ENCODE measurements at regions not wholly inside any gene's neighbourhood (a gene's known extent, or its start where the extent isn't known, plus 50 kb on each side); places are given as distances from the start of the nearest gene placed in this dataset.

- H3K27me3 Mint-ChIP-seq: no peaks in the 10 kb centered on the region
- Histone ChIP-seq H3K36me3 (ENCODE audit: control insufficient read depth in 2 of 3, insufficient read depth in 3 of 3, low read length in 3 of 3) (no peaks in the 10 kb centered on the region), H3K9me3 (ENCODE audit: control insufficient read depth in 2 of 3, low read length in 3 of 3) (no peaks in the 10 kb centered on the region), H3K27ac (ENCODE audit: low read depth, low read length) (no peak overlapping the region), H3K4me3 (ENCODE audit: low read length) (no peak overlapping the region), H3K27me3 (ENCODE audit: control insufficient read depth in 2 of 2, insufficient read depth in 2 of 2, low read length in 2 of 2) (no peaks in the 10 kb centered on the region), H3K4me1 (ENCODE audit: control insufficient read depth in 2 of 2, insufficient read depth in 2 of 2, low read length in 2 of 2) (no peaks in the 10 kb centered on the region)
- peak overlapping the region in 1 of 9 donors; percentile 15 for H3K27ac Mint-ChIP-seq
- CTCF ChIA-PET: no interaction called here
- H3K36me3 Mint-ChIP-seq: peaks cover 9 to 59% (median 29%) of the 10 kb centered on the region in 5 donors
- peaks cover 2 to 27% (median 7%) of the 10 kb centered on the region in 7 donors for H3K4me1 Mint-ChIP-seq
- no peak for DNase-seq
- intact Hi-C loops (cut with micrococcal nuclease): no loop called here
- no peak overlapping the region for H3K4me3 Mint-ChIP-seq
- no peak for ATAC-seq
- H3K9me3 Mint-ChIP-seq: peaks cover 0 to 5% (median 0%) of the 10 kb centered on the region in 11 donors
- POLR2A ChIA-PET: no interaction called here
Observed at GRCh38 chr6:131356161-131356560, 216.9 kb upstream of the ARG1 start.

- no peak for DNase-seq
- H3K4me1 Mint-ChIP-seq: peaks cover 2 to 24% (median 5%) of the 10 kb centered on the region in 7 donors
- ChIA-PET POLR2A (no interaction called here), CTCF (no interaction called here)
- H3K36me3 Mint-ChIP-seq: peaks cover 8 to 49% (median 26%) of the 10 kb centered on the region in 5 donors
- no peak for ATAC-seq
- no peaks in the 10 kb centered on the region for H3K27me3 Mint-ChIP-seq
- H3K9me3 Mint-ChIP-seq: peaks cover 0 to 5% (median 0%) of the 10 kb centered on the region in 11 donors
- no peaks in the 10 kb centered on the region for H3K9me3 ChIP-seq (ENCODE audit: control insufficient read depth in 2 of 3, low read length in 3 of 3)
- no peaks in the 10 kb centered on the region for H3K27me3 ChIP-seq (ENCODE audit: control insufficient read depth in 2 of 2, insufficient read depth in 2 of 2, low read length in 2 of 2)
- intact Hi-C loops (cut with micrococcal nuclease): no loop called here
- no peak overlapping the region for H3K27ac Mint-ChIP-seq
- H3K4me3 ChIP-seq (ENCODE audit: low read length): no peak overlapping the region
- no peak overlapping the region for H3K27ac ChIP-seq (ENCODE audit: low read depth, low read length)
- H3K4me1 ChIP-seq (ENCODE audit: control insufficient read depth in 2 of 2, insufficient read depth in 2 of 2, low read length in 2 of 2): no peaks in the 10 kb centered on the region
- H3K36me3 ChIP-seq (ENCODE audit: control insufficient read depth in 2 of 3, insufficient read depth in 3 of 3, low read length in 3 of 3): no peaks in the 10 kb centered on the region
- H3K4me3 Mint-ChIP-seq: no peak overlapping the region
Observed at GRCh38 chr6:131357501-131357900, 215.5 kb upstream of the ARG1 start.

- Mint-ChIP-seq H3K4me3 (no peak overlapping the region), H3K4me1 (peaks cover 6 to 36% (median 22%) of the 10 kb centered on the region in 7 donors), H3K27me3 (no peaks in the 10 kb centered on the region), H3K27ac (no peak overlapping the region), H3K36me3 (peaks cover 0 to 31% (median 14%) of the 10 kb centered on the region in 5 donors), H3K9me3 (peaks cover 0 to 5% (median 0%) of the 10 kb centered on the region in 11 donors)
- Histone ChIP-seq H3K27me3 (ENCODE audit: control insufficient read depth in 2 of 2, insufficient read depth in 2 of 2, low read length in 2 of 2) (no peaks in the 10 kb centered on the region), H3K4me1 (ENCODE audit: control insufficient read depth in 2 of 2, insufficient read depth in 2 of 2, low read length in 2 of 2) (no peaks in the 10 kb centered on the region), H3K4me3 (ENCODE audit: low read length) (no peak overlapping the region), H3K27ac (ENCODE audit: low read depth, low read length) (no peak overlapping the region), H3K36me3 (ENCODE audit: control insufficient read depth in 2 of 3, insufficient read depth in 3 of 3, low read length in 3 of 3) (no peaks in the 10 kb centered on the region), H3K9me3 (ENCODE audit: control insufficient read depth in 2 of 3, low read length in 3 of 3) (no peaks in the 10 kb centered on the region)
- ATAC-seq (no peak), DNase-seq (no peak)
- ChIA-PET CTCF (no interaction called here), POLR2A (interaction anchor here (1.1 kb wide), 1 partner anchor 80 kb away, joined by 3 read pairs; no protein-coding TSS in a partner anchor)
- intact Hi-C loops (cut with micrococcal nuclease): no loop called here
Observed at GRCh38 chr6:131362070-131362469, 211.0 kb upstream of the ARG1 start.

DNA sequence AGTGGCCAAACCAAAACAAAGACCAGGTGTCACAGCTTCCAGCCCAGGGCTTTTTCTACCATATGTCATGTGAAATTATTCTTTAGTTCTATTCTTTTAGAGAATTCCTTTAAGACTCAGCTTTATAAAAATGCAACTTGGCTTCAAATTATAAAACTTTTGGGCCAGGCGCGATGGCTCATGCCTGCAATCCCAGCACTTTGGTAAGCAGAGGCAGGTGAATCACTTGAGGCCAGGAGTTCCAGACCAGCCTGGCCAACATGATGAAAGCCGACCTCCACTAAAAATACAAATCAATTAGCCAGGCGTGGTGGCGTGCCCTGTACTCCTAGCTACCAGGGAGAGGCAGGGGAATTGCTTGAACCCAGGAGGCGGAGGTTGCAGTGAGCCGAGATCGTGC, 210.3 kb upstream of the ARG1 start:
- no peak overlapping the region for H3K4me3 ChIP-seq (ENCODE audit: low read length)
- H3K27me3 Mint-ChIP-seq: no peaks in the 10 kb centered on the region
- peaks cover 0 to 5% (median 0%) of the 10 kb centered on the region in 11 donors for H3K9me3 Mint-ChIP-seq
- no peaks in the 10 kb centered on the region for H3K27me3 ChIP-seq (ENCODE audit: control insufficient read depth in 2 of 2, insufficient read depth in 2 of 2, low read length in 2 of 2)
- H3K27ac ChIP-seq (ENCODE audit: low read depth, low read length): no peak overlapping the region
- peaks cover 0 to 26% (median 10%) of the 10 kb centered on the region in 5 donors for H3K36me3 Mint-ChIP-seq
- H3K9me3 ChIP-seq (ENCODE audit: control insufficient read depth in 2 of 3, low read length in 3 of 3): no peaks in the 10 kb centered on the region
- intact Hi-C loops (cut with micrococcal nuclease): no loop called here
- ATAC-seq (no peak), DNase-seq (no peak)
- no peaks in the 10 kb centered on the region for H3K36me3 ChIP-seq (ENCODE audit: control insufficient read depth in 2 of 3, insufficient read depth in 3 of 3, low read length in 3 of 3)
- CTCF ChIA-PET: no interaction called here
- H3K4me1 ChIP-seq (ENCODE audit: control insufficient read depth in 2 of 2, insufficient read depth in 2 of 2, low read length in 2 of 2): no peaks in the 10 kb centered on the region
- H3K27ac Mint-ChIP-seq: no peak overlapping the region
- H3K4me3 Mint-ChIP-seq: no peak overlapping the region
- peaks cover 6 to 40% (median 20%) of the 10 kb centered on the region in 7 donors for H3K4me1 Mint-ChIP-seq
- POLR2A ChIA-PET: interaction anchor here (1.1 kb wide), 1 partner anchor 81 kb away, joined by 3 read pairs; no protein-coding TSS in a partner anchor

GRCh38 chr6:131363947-131364834, 208.8 kb upstream of the ARG1 start:
- Histone ChIP-seq H3K36me3 (ENCODE audit: control insufficient read depth in 2 of 3, insufficient read depth in 3 of 3, low read length in 3 of 3) (no peaks in the 10 kb centered on the region), H3K4me3 (ENCODE audit: low read length) (no peak overlapping the region), H3K4me1 (ENCODE audit: control insufficient read depth in 2 of 2, insufficient read depth in 2 of 2, low read length in 2 of 2) (no peaks in the 10 kb centered on the region), H3K27ac (ENCODE audit: low read depth, low read length) (no peak overlapping the region), H3K9me3 (ENCODE audit: control insufficient read depth in 2 of 3, low read length in 3 of 3) (no peaks in the 10 kb centered on the region), H3K27me3 (ENCODE audit: control insufficient read depth in 2 of 2, insufficient read depth in 2 of 2, low read length in 2 of 2) (no peaks in the 10 kb centered on the region)
- peaks cover 9 to 52% (median 31%) of the 10 kb centered on the region in 7 donors for H3K4me1 Mint-ChIP-seq
- CTCF ChIA-PET: no interaction called here
- ATAC-seq (no peak), DNase-seq (no peak)
- H3K36me3 Mint-ChIP-seq: peaks cover 0 to 26% (median 10%) of the 10 kb centered on the region in 5 donors
- H3K27me3 Mint-ChIP-seq: no peaks in the 10 kb centered on the region
- peak overlapping the region in 1 of 9 donors; percentile 13 for H3K27ac Mint-ChIP-seq
- no peak overlapping the region for H3K4me3 Mint-ChIP-seq
- peaks cover 0 to 5% (median 0%) of the 10 kb centered on the region in 11 donors for H3K9me3 Mint-ChIP-seq
- intact Hi-C loops (cut with micrococcal nuclease): no loop called here
- POLR2A ChIA-PET: interaction anchor here (2.0 kb wide), 1 partner anchor 164 kb away, joined by 5 read pairs; no protein-coding TSS in a partner anchor

GRCh38 chr6:131366223-131366622, 206.8 kb upstream of the ARG1 start:
- ChIA-PET POLR2A (no interaction called here), CTCF (interaction anchor here (0.6 kb wide), 1 partner anchor 22 kb away, joined by 3 read pairs; no protein-coding TSS in a partner anchor)
- H3K27ac Mint-ChIP-seq: peak overlapping the region in 1 of 9 donors; percentile 29
- peaks cover 12 to 56% (median 34%) of the 10 kb centered on the region in 7 donors for H3K4me1 Mint-ChIP-seq
- Histone ChIP-seq H3K27me3 (ENCODE audit: control insufficient read depth in 2 of 2, insufficient read depth in 2 of 2, low read length in 2 of 2) (no peaks in the 10 kb centered on the region), H3K9me3 (ENCODE audit: control insufficient read depth in 2 of 3, low read length in 3 of 3) (no peaks in the 10 kb centered on the region), H3K4me3 (ENCODE audit: low read length) (no peak overlapping the region), H3K27ac (ENCODE audit: low read depth, low read length) (no peak overlapping the region), H3K4me1 (ENCODE audit: control insufficient read depth in 2 of 2, insufficient read depth in 2 of 2, low read length in 2 of 2) (no peaks in the 10 kb centered on the region), H3K36me3 (ENCODE audit: control insufficient read depth in 2 of 3, insufficient read depth in 3 of 3, low read length in 3 of 3) (no peaks in the 10 kb centered on the region)
- peaks cover 3 to 16% (median 7%) of the 10 kb centered on the region in 5 donors for H3K36me3 Mint-ChIP-seq
- DNase-seq: no peak
- H3K4me3 Mint-ChIP-seq: peak overlapping the region in 2 of 10 donors; percentile 15 to 41
- H3K27me3 Mint-ChIP-seq: no peaks in the 10 kb centered on the region
- intact Hi-C loops (cut with micrococcal nuclease): no loop called here
- no peak for ATAC-seq
- H3K9me3 Mint-ChIP-seq: peaks cover 0 to 3% (median 0%) of the 10 kb centered on the region in 11 donors
